Body of pancreas (tissue), 4 donors: ENCODE measurements at regions not wholly inside any gene's neighbourhood (a gene's known extent, or its start where the extent isn't known, plus 50 kb on each side); places are given as distances from the start of the nearest gene placed in this dataset.

Source experiments
- CTCF ChIP-seq, 7 experiments: fragments of 450-650 bp in 4 of 7; fragments of 200-600 bp in 3 of 7; sonication (generic) in 3 of 7; IDR thresholded peaks; one replicate each; pipeline ENCODE4 v1.5.1; 2016 to 2019; ENCODE audit warnings: antibody characterized with exemption in 7 of 7
- POLR2A ChIP-seq, 3 donors: fragments of 450-650 bp; IDR thresholded peaks; one replicate each; pipeline ENCODE4 v1.6.1; 2016; ENCODE audit warnings: antibody characterized with exemption in 3 of 3, mild to moderate bottlenecking in 2 of 3

GRCh38 chr10:54958844-54959243 is 157.8 kb upstream of the PCDH15 start:
- no peak for TF ChIP-seq POLR2A (IDR thresholded peaks at IDR 0.05)
- no peak for TF ChIP-seq CTCF (IDR thresholded peaks at IDR 0.05)
